Tibial artery (tissue), 4 donors: ENCODE measurements at regions not wholly inside any gene's neighbourhood (a gene's known extent, or its start where the extent isn't known, plus 50 kb on each side); places are given as distances from the start of the nearest gene placed in this dataset.

Source experiments
- DNase-seq, 2 donors: peaks; one replicate each; pipeline ENCODE4 v3.0.0-alpha.2; 2019
- H3K27ac ChIP-seq, 2 donors: fragments of 200-600 bp; sonication (generic) in 1 of 2; 1 replicate in 1 of 2; 2 replicates in 1 of 2; pipeline ENCODE4 v1.5.1; 2018 to 2019; ENCODE audit warnings: mild to moderate bottlenecking in 1 of 2
- H3K27me3 ChIP-seq, 2 donors: fragments of 200-600 bp; sonication (generic) in 1 of 2; one replicate each; pipeline versions ENCODE4 v1.5.1 to v1.6.0; 2016 to 2019
- H3K36me3 ChIP-seq, 3 donors: fragments of 200-600 bp; sonication (generic) in 2 of 3; one replicate each; pipeline ENCODE4 v1.5.1; 2016 to 2019; ENCODE audit warnings: mild to moderate bottlenecking in 2 of 3
- H3K4me1 ChIP-seq, 4 donors: fragments of 200-600 bp; sonication (generic) in 2 of 4; 1 replicate in 3 of 4; 2 replicates in 1 of 4; pipeline ENCODE4 v1.5.1; 2016 to 2019
- H3K4me3 ChIP-seq, 2 donors: fragments of 200-600 bp; sonication (generic) in 1 of 2; 1 replicate in 1 of 2; 2 replicates in 1 of 2; pipeline ENCODE4 v1.5.1; 2018 to 2019; ENCODE audit warnings: mild to moderate bottlenecking in 2 of 2
- H3K9me3 ChIP-seq, 3 donors: fragments of 200-600 bp; sonication (generic) in 1 of 3; one replicate each; pipeline ENCODE4 v1.5.1; 2016 to 2019
- CTCF ChIP-seq, 2 experiments: fragments of 200-600 bp in 1 of 2; fragments of 450-650 bp in 1 of 2; IDR thresholded peaks; one replicate each; pipeline ENCODE4 v1.5.1; 2017 to 2019; ENCODE audit warnings: antibody characterized with exemption in 2 of 2, mild to moderate bottlenecking in 1 of 2, moderate library complexity in 1 of 2
- intact Hi-C: fragments of 100-400 bp; cut with DNase I; formaldehyde crosslinking; loops from one replicate; pipeline ENCODE4 v1.15.0; 2023; ENCODE audit warnings: low total_unique reads

- H3K4me1 ChIP-seq, result peaks cover 0 to 35% (median 14%) of the 10 kb centered on the region in 4 donors
- no peaks in the 10 kb centered on the region for H3K36me3 ChIP-seq
- DNase-seq, result no peak
- no peaks in the 10 kb centered on the region for H3K9me3 ChIP-seq
- no peaks in the 10 kb centered on the region for H3K27me3 ChIP-seq
- intact Hi-C loops, result no loop called here
- H3K4me3 ChIP-seq, result no peak overlapping the region
- H3K27ac ChIP-seq, result no peak overlapping the region
- no peak for TF ChIP-seq CTCF (IDR thresholded peaks at IDR 0.05)
These were observed 225.3 kb upstream of the GSE1 start for GRCh38 chr16:85387731-85388295.

GRCh38 chr16:85389679-85390470 is 223.2 kb upstream of the GSE1 start:
- intact Hi-C loops, result loop anchor here (10.0 kb wide), 1 partner anchor 225 kb away; the partner anchor contains the start of gene GSE1
- Histone ChIP-seq H3K4me3 (no peak overlapping the region), H3K27me3 (no peaks in the 10 kb centered on the region), H3K27ac (peak overlapping the region; percentile 49 to 62), H3K4me1 (peaks cover 0 to 37% (median 27%) of the 10 kb centered on the region in 4 donors), H3K9me3 (no peaks in the 10 kb centered on the region), H3K36me3 (no peaks in the 10 kb centered on the region)
- no peak for TF ChIP-seq CTCF (IDR thresholded peaks at IDR 0.05)
- DNase-seq, result peak in 1 of 2 donors; percentile 68

GRCh38 chr16:85390511-85391174 is 222.5 kb upstream of the GSE1 start:
- Histone ChIP-seq H3K9me3 (no peaks in the 10 kb centered on the region), H3K27ac (peak overlapping the region; percentile 49 to 62), H3K27me3 (no peaks in the 10 kb centered on the region), H3K36me3 (no peaks in the 10 kb centered on the region), H3K4me1 (peaks cover 0 to 39% (median 33%) of the 10 kb centered on the region in 4 donors), H3K4me3 (no peak overlapping the region)
- TF ChIP-seq CTCF (IDR thresholded peaks at IDR 0.05), result no peak
- peak; percentile 91 to 92 for DNase-seq
- intact Hi-C loops, result loop anchor here (10.0 kb wide), 1 partner anchor 224 kb away; the partner anchor contains the start of gene GSE1

GRCh38 chr16:85391175-85391707 is 221.9 kb upstream of the GSE1 start:
- no peaks in the 10 kb centered on the region for H3K9me3 ChIP-seq
- intact Hi-C loops, result loop anchor here (10.0 kb wide), 1 partner anchor 224 kb away; the partner anchor contains the start of gene GSE1
- H3K27ac ChIP-seq, result peak overlapping the region; percentile 49 to 62
- H3K4me3 ChIP-seq, result no peak overlapping the region
- H3K4me1 ChIP-seq, result peaks cover 0 to 45% (median 39%) of the 10 kb centered on the region in 4 donors
- no peaks in the 10 kb centered on the region for H3K36me3 ChIP-seq
- TF ChIP-seq CTCF (IDR thresholded peaks at IDR 0.05), result no peak
- peak in 1 of 2 donors; percentile 55 for DNase-seq
- H3K27me3 ChIP-seq, result no peaks in the 10 kb centered on the region

- intact Hi-C loops, result loop anchor here (10.0 kb wide), 1 partner anchor 223 kb away; the partner anchor contains the start of gene GSE1
- DNase-seq, result peak in 1 of 2 donors; percentile 61
- H3K9me3 ChIP-seq, result no peaks in the 10 kb centered on the region
- no peak overlapping the region for H3K4me3 ChIP-seq
- no peaks in the 10 kb centered on the region for H3K27me3 ChIP-seq
- peaks cover 0 to 52% (median 46%) of the 10 kb centered on the region in 4 donors for H3K4me1 ChIP-seq
- peak overlapping the region in 1 of 2 donors; percentile 49 for H3K27ac ChIP-seq
- no peaks in the 10 kb centered on the region for H3K36me3 ChIP-seq
- TF ChIP-seq CTCF (IDR thresholded peaks at IDR 0.05), result no peak
These were observed 221.1 kb upstream of the GSE1 start for GRCh38 chr16:85391769-85392583.
